ENCODE measurements at regions not wholly inside any gene's neighbourhood (a gene's known extent, or its start where the extent isn't known, plus 50 kb on each side); places are given as distances from the start of the nearest gene placed in this dataset.

GRCh38 chr4:132910229-132910748, 238.8 kb upstream of the PCDH10 start:
- no peak for DNase-seq

- no peak for DNase-seq
These were observed 231.0 kb upstream of the PCDH10 start for GRCh38 chr4:132918096-132918495.

- DNase-seq, result no peak
These were observed 225.6 kb upstream of the PCDH10 start for GRCh38 chr4:132923516-132923915.

GRCh38 chr4:132934911-132935310, 214.2 kb upstream of the PCDH10 start:
- no peak for DNase-seq

GRCh38 chr4:132955146-132955545, 193.9 kb upstream of the PCDH10 start:
- DNase-seq, result no peak

- no peak for DNase-seq
These were observed 192.1 kb upstream of the PCDH10 start for GRCh38 chr4:132956962-132957361.

GRCh38 chr4:132958457-132959263, 190.4 kb upstream of the PCDH10 start:
- no peak for DNase-seq

GRCh38 chr4:132981611-132982010, 167.5 kb upstream of the PCDH10 start:
- no peak for DNase-seq

- no peak for DNase-seq
These were observed 166.9 kb upstream of the PCDH10 start for GRCh38 chr4:132982151-132982550.

GRCh38 chr4:132991111-132991510, 158.0 kb upstream of the PCDH10 start:
- DNase-seq, result no peak

GRCh38 chr4:132992686-132993085, 156.4 kb upstream of the PCDH10 start:
- DNase-seq, result no peak

GRCh38 chr4:132998585-132999230, 150.4 kb upstream of the PCDH10 start:
- no peak for DNase-seq

- DNase-seq, result no peak
These were observed 149.1 kb upstream of the PCDH10 start for GRCh38 chr4:133000012-133000411.

- no peak for DNase-seq
These were observed 145.9 kb upstream of the PCDH10 start for GRCh38 chr4:133003169-133003568.

GRCh38 chr4:133014473-133015135, 134.5 kb upstream of the PCDH10 start:
- no peak for DNase-seq

GRCh38 chr4:133045288-133045687, 103.8 kb upstream of the PCDH10 start:
- DNase-seq, result no peak

GRCh38 chr4:133046156-133046555, 102.9 kb upstream of the PCDH10 start:
- DNase-seq, result no peak

- DNase-seq, result no peak
These were observed 90.4 kb upstream of the PCDH10 start for GRCh38 chr4:133058701-133059100.

- no peak for DNase-seq
These were observed 90.0 kb upstream of the PCDH10 start for GRCh38 chr4:133059117-133059516.

GRCh38 chr4:133062851-133063250, 86.2 kb upstream of the PCDH10 start:
- no peak for DNase-seq

- DNase-seq, result no peak
These were observed 81.0 kb upstream of the PCDH10 start for GRCh38 chr4:133068083-133068482.

GRCh38 chr4:133081246-133081645, 67.8 kb upstream of the PCDH10 start:
- DNase-seq, result no peak

GRCh38 chr4:133084421-133084820, 64.7 kb upstream of the PCDH10 start:
- DNase-seq, result no peak

GRCh38 chr4:133095591-133095990, 53.5 kb upstream of the PCDH10 start:
- no peak for DNase-seq
